ENCODE measurements at regions not wholly inside any gene's neighbourhood (a gene's known extent, or its start where the extent isn't known, plus 50 kb on each side); places are given as distances from the start of the nearest gene placed in this dataset.

- TF ChIP-seq, protein P1, sequence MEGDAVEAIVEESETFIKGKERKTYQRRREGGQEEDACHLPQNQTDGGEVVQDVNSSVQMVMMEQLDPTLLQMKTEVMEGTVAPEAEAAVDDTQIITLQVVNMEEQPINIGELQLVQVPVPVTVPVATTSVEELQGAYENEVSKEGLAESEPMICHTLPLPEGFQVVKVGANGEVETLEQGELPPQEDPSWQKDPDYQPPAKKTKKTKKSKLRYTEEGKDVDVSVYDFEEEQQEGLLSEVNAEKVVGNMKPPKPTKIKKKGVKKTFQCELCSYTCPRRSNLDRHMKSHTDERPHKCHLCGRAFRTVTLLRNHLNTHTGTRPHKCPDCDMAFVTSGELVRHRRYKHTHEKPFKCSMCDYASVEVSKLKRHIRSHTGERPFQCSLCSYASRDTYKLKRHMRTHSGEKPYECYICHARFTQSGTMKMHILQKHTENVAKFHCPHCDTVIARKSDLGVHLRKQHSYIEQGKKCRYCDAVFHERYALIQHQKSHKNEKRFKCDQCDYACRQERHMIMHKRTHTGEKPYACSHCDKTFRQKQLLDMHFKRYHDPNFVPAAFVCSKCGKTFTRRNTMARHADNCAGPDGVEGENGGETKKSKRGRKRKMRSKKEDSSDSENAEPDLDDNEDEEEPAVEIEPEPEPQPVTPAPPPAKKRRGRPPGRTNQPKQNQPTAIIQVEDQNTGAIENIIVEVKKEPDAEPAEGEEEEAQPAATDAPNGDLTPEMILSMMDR (IDR thresholded peaks at IDR 0.05), result no peak
- TF ChIP-seq POLR2A (IDR thresholded peaks at IDR 0.05), result no peak
Observed at GRCh38 chr5:58359981-58360380, 99.9 kb downstream of the PLK2 start.
